Fibroblast of skin of left quadriceps (primary cell): ENCODE measurements at regions not wholly inside any gene's neighbourhood (a gene's known extent, or its start where the extent isn't known, plus 50 kb on each side); places are given as distances from the start of the nearest gene placed in this dataset.
A peak's percentile ranks its signal among the peaks of the same experiment; 100 is the strongest.
"Not testable (repeated sequence)": the region's sequence is repeated elsewhere in the genome, so short reads cannot be mapped to it uniquely, and the experiment has no call there.

Experiments used
- DNase-seq, 2 experiments: peaks; one replicate each; pipeline ENCODE4 v3.0.0-alpha.2; 2013; ENCODE audit warnings: low read depth in 2 of 2

DNA sequence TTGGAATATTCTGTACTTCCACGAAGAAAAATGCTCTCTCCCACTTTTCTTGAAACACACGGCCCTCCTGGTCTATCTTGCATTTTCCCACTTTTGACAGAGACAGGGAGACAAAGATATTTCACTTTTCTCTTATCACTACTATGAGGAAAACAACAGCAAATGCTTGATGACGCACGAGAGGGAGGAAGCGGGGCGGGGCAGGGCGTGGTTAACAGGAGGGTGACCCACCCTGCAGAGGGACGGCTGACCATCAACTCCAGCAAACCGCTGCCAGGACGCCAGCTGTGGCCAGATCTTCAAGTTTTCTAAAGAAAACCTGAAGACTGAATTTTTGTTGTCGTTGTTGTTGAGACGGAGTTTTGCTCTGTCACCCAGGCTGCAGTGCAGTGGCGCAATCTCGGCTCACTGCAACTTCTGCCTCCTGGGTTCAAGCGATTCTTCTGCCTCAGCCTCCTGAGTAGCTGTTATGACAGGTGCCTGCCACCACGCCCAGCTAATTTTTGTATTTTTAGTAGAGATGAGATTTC is 63.8 kb downstream of the NSUN5 start:
- not testable (repeated sequence) for DNase-seq

GRCh38 chr7:73234994-73235717 is 73.5 kb downstream of the NSUN5 start:
- DNase-seq: not testable (repeated sequence)

GRCh38 chr7:73225745-73226144 is 82.9 kb downstream of the NSUN5 start:
- not testable (repeated sequence) for DNase-seq

GRCh38 chr7:73221724-73222123 is 86.9 kb downstream of the NSUN5 start:
- DNase-seq: not testable (repeated sequence)

- DNase-seq: not testable (repeated sequence)
These were observed 87.8 kb downstream of the NSUN5 start for GRCh38 chr7:73220766-73221370.

- not testable (repeated sequence) for DNase-seq
These were observed 88.3 kb downstream of the NSUN5 start for GRCh38 chr7:73220357-73220756.

- DNase-seq: not testable (repeated sequence)
These were observed 89.8 kb downstream of the NSUN5 start for GRCh38 chr7:73218802-73219201.

DNA sequence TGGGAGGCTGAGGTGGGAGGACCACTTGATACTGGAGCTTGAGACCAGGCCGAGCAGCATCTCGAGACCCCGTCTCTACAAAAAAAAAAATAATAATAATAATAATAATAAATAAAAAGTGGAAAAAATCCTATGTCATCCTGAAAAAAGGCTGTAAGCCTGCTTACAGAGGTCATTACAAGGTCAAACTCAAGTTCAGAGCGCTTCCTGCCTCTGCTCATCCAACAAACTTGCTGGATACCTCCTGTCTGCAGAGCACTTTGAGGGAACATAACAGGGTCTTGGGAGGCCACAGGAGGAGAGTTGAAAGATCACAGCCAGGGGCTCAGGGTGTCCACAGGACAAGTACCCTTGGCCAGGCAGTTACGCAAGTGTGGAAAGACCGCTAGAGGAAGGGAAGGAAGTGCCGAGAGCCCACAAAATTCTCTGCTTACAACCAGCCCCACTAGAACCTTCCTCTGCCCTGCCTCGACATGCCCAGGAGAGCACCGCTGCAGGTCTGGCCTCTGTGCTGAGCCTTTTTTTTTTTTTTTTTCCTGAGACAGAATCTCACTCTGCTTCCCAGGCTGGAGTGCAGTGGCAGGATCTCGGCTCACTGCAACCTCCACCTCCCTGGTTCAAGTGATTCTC is 92.5 kb downstream of the NSUN5 start:
- not testable (repeated sequence) for DNase-seq

DNA sequence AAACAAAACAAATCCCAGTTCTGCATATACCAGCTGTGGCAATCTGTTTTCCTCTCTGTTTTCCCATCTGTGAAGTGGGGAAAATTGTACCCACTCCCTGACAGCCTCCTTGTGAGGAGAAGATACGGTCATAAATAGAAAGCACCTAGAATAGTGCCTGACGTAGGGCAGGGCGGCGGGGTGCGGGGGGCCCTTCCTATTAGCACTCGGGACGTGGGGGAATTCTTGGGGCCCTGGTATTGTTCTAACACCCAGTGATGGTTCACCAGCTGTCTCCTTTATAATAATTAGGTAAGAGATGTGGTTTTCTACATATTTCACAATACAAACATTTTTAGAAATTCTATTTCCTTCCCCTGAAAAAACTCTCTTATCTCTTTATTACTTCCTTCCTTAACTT is 93.4 kb downstream of the NSUN5 start:
- DNase-seq: not testable (repeated sequence)

DNA sequence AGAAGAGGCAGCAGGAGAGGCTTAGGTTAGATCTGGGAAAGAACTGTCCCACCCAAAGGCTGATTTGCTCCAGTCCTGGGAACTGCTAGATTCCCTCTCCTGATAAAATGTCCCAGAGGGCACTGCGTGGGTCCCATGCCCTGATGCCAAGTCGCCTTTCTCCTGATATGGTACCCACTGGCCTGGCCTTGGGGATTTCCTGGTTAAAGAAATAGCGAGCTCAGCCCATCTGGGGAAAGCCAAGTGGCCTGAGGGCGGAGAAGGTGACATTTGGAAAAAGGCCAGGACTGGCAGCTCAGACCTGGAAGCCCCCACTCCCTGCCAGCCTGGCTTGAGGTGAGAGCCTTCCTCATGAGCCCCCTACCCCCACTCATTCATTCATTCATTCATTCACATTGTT is 94.2 kb downstream of the NSUN5 start:
- not testable (repeated sequence) for DNase-seq

GRCh38 chr7:73213076-73213475 is 95.5 kb downstream of the NSUN5 start:
- not testable (repeated sequence) for DNase-seq

DNA sequence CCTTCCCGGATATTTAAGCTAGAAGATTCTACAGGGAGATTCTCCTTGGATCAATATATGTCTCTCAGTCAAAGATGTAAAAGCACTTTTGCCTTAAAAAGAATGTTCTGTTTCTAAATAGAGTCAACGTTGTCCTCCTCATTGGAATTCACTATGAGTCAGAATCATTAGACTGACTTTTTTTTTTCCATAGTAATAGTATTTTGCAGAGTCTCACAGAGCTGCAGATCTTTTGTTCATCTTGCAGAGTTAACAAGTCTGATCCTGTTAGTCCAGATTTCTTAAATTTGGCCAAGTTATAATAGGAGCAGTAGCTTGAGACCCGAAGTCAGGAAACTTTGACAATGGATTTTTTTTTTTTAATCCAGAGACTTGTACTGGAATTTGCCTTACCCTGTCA is 103.0 kb downstream of the NSUN5 start:
- DNase-seq: not testable (repeated sequence)

- DNase-seq: peak in 1 of 2 experiments; percentile 20
These were observed 103.7 kb downstream of the NSUN5 start for GRCh38 chr7:73204898-73205297.

DNA sequence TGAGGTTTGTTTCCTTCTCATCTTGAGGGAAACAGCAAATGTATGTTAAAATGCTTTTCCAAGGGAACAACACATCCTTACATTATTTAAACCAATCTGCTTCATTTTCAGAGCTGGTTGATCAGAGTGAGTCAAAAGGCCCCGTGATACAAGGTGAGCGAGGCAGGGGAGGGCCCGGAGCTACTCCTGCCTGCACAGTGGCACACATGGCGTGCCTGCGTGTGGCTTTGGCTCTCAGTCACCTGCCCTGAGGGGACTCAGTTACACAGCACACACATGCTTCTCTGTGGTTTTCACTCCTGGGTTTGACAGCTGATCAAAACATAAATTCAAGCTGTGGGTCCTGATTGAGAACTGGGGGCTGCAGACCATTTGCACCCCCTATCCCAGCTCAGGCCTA is 105.3 kb downstream of the NSUN5 start:
- DNase-seq: not testable (repeated sequence)

- DNase-seq: not testable (repeated sequence)
These were observed 107.4 kb downstream of the NSUN5 start for GRCh38 chr7:73201264-73201663.

GRCh38 chr7:73200518-73201099 is 108.0 kb downstream of the NSUN5 start:
- DNase-seq: not testable (repeated sequence)

- DNase-seq: not testable (repeated sequence)
These were observed 108.2 kb upstream of the SPDYE9 start for GRCh38 chr7:73193991-73194390.

GRCh38 chr7:73190483-73191155 is 104.8 kb upstream of the SPDYE9 start:
- not testable (repeated sequence) for DNase-seq

- DNase-seq: not testable (repeated sequence)
These were observed 102.4 kb upstream of the SPDYE9 start for GRCh38 chr7:73188287-73188686.

DNA sequence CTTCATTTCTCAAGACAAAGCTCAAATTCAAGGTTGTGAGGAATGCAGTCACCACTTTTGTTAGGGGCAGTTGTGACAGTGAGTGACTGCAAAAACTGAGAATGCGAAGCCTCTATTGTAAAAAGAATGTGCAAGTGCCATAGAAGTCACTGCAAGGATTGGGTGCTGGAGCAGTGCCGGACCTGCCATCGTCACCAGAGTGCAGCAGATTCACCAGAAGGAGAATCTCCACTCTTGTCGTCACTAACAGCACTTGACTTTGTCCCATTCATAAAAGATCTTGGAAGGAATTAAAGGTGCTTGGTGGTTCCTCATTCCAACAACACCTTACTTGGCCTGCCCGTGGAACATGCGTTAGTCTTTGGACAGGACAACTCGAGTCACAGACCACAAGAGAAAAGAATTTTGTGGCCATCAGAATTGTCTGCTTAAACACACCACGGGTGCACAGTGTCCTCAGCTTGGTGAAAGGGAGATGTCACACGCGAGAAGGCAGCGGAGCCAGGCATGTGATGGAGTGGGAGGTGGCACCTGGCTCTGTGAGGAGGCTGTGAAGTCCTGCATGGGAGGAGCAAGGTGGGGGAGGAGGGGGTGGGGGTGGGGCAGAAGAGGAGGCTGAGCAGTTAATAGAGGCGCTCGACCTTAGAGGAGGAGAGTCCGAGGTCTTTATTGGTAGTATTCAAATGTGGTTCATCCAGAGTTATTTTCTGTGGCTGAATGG is 100.9 kb upstream of the SPDYE9 start:
- DNase-seq: not testable (repeated sequence)

DNA sequence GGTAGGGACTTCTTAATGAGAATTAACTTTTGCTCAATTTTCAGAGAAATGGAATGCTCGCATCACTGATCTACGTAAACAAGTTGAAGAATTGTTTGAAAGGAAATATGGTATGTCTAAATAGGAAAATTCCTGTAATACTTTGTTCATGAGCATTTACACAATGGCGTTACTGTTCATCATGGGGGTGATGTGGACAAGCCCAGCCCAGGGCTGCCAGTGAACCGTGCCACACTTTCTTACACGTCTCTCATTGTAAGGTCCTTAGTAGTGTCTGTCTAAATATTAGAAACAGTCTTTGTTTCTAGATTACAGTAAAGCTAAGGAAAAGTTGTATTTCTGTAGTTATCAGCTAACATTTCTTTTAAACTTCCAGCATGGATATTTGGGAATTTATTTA is 91.0 kb upstream of the SPDYE9 start:
- DNase-seq: not testable (repeated sequence)
